ENCODE measurements at regions not wholly inside any gene's neighbourhood (a gene's known extent, or its start where the extent isn't known, plus 50 kb on each side); places are given as distances from the start of the nearest gene placed in this dataset.

GRCh38 chr1:190046231-190046630 lies 431.4 kb downstream of the BRINP3 start:
- no peak for TF ChIP-seq CTCF (IDR thresholded peaks at IDR 0.05)
- no peak for TF ChIP-seq POLR2AphosphoS5 (IDR thresholded peaks at IDR 0.05)
- TF ChIP-seq POLR2A (IDR thresholded peaks at IDR 0.05) = no peak

Data from sigmoid colon (tissue), 4 donors.